HG03565 (cell line): ENCODE measurements at regions not wholly inside any gene's neighbourhood (a gene's known extent, or its start where the extent isn't known, plus 50 kb on each side); places are given as distances from the start of the nearest gene placed in this dataset.

Experiments used
- ATAC-seq: cut with Tn5 transposase; IDR thresholded peaks from one replicate; pipeline ENCODE4 v1.9.1; 2021; ENCODE audit warnings: mild to moderate bottlenecking, moderate library complexity; ENCODE audit not compliant: unreplicated experiment

DNA sequence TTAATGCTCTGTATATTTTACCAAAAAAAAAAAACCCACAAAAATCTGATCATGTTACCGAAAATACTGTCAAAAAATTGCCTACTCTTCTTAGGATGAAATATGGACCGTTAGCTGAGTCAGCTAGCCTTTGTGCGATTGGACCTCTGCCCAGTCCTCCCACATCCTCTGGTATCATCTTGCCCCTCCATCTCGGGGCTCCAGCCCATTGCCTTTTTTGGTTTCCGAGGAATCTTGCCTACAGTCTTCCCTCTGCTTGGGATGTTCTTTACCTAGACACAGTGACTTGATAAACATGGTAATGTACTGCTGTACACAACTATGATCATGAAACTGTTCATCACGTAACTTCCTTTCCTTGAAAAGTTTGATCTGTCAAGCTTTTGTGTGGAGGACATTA lies 371.4 kb downstream of the SV2B start:
- no peak for ATAC-seq

DNA sequence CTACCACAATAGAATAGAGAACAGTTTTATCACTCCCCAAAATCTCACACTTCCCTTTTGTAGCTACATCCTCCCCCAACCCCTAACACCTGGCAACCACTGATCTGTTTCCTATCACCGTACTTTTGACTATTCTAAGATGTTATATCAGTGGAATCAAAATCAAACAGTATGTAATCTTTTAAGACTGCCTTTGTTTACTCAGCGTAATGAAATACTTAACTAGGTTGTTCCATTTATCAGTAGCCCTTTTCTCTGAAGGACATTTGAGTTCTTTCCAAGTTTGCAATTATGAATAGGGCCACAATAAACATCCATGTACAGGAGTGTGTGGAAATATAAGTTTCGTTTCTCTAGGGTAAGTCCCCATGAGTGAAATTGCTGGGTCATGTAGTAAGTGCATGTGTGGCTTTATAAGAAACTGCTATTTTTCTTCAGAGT lies 372.3 kb downstream of the SV2B start:
- no peak for ATAC-seq

DNA sequence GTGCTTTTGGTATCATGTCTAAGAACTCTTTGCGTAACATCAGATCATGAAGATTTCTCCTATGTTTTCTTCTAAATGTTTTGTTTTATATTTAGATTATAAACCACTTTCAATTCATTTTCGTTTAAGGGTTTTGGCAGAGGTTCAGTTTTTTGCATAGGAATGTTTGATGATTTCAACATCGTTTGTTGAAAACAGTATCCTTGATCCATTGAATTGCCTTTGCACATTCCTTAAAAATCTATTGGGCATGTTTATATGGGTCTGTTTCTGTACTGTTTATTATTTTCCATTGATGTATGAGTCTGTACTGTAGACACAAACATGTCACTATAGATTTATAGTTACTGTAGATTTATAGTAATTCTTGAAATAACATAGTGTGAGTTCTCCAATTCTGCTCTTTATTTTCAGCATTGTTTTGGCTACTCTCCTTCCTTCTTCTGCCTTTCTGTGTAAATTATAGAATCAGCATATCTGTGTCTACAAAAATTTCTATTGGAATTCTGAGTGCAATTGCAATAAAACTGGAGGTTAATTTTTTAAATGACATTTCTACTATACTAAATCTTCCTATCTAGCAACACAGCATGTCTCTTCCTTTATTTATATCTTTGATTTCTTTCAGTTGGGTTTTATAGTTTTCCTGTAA lies 374.0 kb downstream of the SV2B start:
- ATAC-seq, result no peak

DNA sequence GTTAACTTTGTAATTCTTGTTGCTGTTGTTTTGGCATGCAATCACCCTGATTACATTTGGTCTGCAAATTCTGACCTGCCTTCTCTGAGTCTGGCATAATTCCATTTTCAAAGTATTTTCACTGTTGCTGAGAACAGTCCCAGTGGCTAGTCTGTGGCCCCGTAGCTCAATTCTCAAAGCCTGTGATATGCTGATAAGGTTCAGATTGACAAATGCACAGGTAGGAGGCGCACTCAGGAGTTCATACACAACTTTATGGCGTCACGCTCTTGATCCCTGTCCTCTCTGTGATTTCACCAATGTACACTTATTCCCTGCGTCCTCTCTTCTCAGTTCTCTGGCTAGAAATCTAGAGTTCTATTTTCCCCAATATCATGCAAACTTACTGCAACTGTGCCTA lies 376.6 kb upstream of the SLCO3A1 start:
- ATAC-seq, result no peak

DNA sequence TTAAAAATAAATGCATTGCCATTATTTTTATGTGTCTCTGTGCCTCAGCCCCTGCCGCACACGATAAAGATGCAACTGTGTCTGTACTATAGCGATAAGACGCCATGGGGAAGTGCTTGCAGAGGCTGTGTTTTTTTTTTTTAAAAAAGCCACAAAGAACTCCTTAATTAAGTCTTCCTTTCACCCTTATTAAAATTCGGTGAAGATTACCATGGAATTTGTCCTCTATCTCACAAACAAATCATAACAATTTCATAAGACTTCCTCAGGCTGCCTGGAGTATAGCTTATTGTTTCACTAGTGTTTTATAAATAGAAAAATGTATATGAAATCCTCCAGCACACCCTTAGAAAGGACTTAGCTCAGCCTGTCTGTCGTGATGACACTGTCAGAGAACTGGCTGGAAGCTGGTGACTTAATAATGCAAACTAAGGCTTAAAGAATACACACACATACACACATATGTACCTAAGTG lies 374.8 kb upstream of the SLCO3A1 start:
- no peak for ATAC-seq

DNA sequence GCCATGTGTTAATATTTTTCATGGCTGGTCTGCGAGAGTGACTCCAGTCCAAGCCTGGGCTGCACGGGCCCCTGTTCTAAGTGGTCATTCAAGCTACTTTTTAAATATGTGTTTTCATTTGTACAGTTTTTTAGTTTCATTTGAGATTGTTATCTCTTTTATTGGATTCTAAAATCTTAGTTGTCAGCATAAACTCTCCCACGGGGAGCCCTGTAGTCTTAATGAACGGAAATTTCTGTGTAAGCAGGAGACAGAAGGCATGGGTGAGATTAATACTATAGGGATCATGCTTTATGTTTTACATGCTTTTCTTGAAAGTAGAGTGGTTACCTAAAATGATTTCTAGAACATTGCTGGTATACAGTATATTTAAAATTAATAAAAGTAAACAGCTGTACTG lies 373.1 kb upstream of the SLCO3A1 start:
- no peak for ATAC-seq

DNA sequence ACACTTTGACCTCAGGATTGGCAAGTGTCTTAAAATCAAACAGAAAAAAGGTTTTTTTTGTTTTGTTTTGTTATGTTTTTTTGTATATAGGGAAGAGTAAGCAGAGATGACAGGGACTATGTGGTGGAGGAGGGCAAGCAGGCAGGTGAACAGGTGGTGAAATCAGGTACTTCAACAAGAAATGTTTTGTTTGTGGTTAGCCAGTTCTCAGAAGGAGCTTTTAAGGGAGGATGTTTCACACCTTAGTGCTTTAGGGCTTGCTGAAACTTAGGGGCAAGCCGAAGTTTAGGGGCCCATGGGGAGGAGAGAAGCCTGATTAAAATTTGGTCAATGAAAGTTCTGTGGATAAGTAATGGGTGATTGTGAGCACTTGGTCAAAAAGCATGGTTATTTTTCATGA lies 370.7 kb upstream of the SLCO3A1 start:
- ATAC-seq, result no peak

DNA sequence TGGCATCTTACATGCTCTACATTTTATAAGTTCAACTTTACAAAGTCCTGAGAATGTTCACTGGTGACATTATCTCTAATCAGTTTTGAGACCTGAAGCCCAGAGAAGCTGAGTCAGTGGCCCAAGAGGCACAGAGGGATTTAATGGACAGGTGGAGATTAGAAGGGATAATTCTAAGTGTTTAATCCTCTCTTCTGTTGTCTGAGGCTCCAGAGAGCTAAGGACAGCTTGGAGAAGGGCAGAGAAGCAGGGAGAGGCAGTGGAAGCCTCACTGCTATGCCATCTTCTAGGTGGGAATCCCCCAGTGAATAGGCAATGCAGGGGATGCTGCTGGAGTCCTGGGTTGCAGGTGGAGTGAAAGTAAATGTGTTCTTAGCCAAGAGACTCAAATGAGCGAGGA lies 369.4 kb upstream of the SLCO3A1 start:
- no peak for ATAC-seq

DNA sequence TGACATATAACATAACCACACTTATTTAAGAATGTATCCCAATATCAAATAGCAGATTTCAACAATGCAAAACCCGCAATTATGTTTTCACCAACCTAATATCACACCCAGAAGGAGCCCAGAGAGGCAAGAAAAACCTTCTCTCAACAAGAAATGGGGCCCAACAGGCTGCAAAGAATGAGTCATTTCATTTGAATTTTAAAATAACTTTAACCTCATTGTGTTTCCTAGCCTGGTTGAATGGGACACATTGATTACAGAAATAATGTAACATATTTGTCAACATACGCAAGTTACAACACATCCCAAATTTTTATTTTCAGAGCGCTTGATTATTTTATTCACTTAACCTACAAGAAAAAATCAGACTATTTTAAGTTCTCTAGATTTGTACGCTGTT lies 365.1 kb upstream of the SLCO3A1 start:
- no peak for ATAC-seq

DNA sequence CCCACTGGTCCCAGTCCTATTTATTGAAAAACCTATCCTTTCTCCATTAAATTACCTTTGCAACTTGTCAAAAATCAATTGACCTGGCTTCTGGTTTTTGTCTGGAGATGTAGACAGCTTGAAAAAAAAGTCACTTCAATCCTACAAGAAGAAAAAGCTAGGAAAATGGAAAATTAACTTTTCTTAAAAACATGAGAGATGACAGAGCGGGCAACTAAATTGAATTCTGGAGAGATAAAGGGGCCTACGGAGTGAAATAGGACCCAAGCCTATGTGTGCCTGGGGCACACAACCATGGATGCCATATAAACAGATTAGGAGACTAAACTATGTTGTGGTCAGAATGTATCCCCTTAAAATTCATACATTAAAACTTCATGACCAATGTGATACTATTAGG lies 363.3 kb upstream of the SLCO3A1 start:
- no peak for ATAC-seq

DNA sequence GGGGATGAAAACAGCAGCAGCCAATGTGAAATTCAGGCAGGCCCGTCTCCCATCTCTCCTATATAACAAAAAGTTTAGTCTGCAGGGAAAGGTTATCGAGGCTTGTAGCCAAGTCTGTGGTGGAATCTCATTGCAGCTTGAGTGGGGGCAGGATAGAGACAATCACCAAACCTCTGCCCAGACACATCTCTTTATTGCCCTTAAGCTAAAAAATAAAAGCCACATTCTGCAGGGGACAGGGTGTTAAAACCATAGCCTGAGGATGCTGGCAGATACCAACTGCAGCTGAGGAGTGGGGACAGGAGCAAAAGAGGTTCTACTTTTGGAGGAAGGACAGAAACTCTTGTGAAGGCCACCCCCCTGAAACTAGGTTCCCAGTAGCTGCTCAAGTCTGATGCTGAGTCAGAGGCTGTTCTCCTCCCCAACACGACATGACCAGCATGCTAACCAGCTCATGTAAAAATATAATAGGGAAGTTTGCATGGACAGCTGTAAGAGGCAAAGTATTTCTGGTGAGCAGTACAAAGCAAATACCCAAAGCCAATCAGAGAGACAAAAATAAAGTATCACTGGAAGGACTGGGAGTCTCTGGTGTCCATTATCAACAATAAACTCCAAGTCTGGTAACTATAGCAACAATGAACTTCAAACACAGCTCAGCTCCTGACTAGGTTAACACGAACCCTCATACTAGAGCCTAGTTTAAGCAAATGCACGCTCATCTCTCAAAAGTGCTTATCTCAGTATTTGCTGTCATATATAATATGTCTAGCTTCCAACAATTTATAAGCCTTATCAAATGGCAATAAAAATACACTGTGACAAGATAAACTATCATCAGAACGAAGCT lies 362.2 kb upstream of the SLCO3A1 start:
- ATAC-seq, result no peak

DNA sequence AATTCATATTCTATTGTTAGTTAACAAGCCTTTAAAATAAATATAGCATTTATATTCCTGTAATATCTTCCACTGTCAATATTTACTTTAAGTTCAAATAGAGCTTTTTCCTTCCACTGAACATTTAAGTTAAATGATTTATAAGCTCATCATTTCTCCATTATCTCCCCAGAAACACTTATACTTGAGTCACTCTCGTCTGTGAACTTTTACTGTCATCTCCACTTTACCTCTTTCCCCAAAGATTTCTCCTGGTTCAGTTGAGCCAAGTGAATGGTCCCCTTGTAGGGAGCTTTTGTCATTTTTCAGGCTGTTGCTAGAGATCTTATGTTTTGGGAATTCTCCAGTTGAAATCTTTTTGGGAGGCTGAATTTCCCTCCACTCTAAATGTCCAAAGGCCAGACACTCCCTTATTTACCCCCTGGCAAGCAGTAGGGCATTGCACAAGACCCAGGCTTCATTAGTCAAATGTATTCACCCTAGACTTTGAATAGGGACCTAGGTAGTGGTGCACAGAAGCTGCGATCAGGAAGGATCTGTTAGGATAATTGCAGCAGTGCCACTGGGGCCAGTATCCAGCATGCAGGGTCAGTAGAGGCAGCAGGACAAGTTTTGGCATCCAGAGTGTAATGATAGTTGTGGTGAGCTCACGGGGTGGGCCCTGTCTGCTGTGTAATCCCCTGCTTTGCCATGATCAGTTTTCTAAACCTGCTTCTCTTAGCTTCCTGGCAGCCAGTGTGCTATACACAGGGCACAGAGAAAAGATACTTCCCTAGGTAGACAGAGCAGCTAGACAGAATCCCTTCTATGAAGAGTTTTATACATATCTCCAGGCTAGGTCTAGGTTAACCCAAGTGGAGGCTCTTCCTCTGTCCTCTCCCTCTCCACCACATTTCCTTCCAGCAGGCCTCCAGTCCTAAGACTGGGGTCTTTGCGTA lies 356.5 kb upstream of the SLCO3A1 start:
- no peak for ATAC-seq

DNA sequence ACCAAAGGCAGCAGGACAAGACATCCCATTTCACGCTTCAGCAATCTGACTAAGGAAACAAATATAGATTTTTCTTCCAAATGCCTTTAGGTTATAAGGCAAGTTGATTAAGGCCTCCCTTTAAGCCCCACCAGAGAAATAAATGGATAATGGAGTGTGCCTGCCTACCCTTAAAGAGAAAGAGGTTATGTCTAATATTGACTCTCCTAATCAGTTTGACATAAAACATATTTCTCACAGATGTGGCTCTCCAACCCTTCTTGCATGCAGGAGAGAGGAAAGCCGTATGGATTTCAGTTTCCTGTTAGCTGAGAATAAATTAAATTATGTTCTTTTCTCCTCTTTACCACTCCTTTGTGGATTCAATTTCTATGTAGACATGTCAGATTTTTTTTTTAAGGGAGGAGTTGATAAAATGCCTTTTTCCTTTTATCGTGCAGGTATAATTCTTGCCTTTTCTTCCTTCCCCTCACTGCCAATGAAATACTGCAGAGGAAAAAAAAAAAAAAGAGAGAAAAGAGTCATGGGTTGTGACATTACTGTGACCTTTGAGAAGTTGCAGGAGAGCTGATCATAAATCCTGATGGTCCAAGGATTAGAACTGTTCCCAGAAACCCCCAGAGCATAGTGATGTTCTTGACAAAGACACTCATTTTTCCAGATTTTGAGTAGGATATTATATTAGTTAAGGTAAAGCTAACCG lies 355.3 kb upstream of the SLCO3A1 start:
- no peak for ATAC-seq

DNA sequence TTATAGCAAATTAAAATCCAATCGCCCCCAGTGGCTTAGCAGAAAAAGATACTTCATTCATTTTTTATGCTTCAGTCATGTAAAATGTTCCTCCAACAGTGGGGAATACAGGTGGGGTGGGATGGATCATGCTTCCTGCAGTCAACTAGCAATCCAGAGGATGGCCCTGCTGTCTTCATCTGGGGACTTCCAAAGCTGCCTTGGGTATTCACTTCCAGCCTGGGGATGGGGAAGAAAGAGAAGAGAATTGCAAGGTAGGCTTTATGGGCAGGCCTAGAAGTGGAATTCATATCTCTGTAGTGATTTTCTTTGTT lies 354.8 kb upstream of the SLCO3A1 start:
- no peak for ATAC-seq

DNA sequence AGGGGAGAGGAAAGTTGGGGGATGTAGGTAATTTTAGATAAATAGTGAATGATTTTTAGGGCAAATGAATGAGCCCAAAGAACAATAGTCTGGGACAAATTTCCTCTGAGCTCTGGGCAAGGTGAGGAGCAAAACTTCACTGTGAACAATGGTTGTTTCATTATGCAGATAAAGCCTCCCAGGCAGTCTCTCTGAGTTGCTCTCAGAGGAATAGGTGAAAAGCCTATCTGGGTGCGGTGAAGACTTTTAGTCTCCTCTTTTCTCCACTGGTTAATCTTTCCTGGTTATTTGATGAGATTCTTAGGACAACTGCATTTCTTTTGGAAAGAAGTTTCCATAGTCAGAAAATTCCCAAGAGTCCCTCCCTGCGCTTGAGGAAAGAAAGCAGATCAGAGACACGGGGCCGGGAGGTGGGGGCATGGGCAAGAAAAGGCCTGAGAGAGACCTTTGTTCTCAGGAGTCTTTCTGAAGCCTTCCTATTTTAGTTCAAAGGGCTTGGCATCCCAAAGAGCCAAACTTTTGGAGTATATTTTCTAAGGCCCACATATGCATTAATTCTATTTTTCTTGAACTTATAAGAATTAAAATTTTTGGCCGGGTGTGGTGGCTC lies 353.6 kb upstream of the SLCO3A1 start:
- no peak for ATAC-seq

DNA sequence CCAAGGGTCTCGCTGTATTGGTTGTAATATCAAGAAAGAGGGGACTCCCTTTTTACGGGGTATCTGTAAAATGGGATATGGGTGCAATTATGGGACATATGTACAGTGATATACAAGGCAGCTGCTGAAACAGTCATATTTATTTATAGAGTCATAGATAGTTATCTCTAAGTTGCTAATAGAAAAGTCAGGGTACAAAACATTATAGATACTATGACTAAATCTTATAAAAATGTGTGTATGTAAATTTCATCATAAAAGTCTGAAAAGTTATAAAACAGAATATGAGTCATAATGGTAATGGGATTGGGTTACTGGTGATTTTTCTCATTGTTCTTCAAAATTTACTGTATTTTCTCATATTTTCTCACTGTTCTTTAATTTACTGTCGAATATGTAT lies 344.9 kb upstream of the SLCO3A1 start:
- ATAC-seq, result no peak

DNA sequence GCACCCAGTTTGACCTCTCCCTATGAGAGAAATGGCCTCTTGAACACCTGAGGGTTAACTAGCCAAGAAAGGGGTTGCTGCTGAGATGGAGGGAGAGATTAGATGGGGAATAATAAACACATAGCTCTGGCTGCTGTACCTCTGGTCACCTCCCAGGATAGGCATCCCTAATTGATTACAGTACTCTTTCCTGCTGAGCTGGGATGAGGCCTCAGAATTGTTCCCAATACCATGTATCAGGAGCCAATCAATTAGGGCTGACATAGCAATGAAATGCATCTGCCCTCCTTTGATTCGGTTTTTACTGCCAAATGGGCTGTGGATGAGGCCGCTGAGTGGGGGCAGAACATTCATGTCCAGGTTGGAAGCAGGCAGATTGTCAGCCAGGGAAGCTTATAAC lies 339.4 kb upstream of the SLCO3A1 start:
- no peak for ATAC-seq

DNA sequence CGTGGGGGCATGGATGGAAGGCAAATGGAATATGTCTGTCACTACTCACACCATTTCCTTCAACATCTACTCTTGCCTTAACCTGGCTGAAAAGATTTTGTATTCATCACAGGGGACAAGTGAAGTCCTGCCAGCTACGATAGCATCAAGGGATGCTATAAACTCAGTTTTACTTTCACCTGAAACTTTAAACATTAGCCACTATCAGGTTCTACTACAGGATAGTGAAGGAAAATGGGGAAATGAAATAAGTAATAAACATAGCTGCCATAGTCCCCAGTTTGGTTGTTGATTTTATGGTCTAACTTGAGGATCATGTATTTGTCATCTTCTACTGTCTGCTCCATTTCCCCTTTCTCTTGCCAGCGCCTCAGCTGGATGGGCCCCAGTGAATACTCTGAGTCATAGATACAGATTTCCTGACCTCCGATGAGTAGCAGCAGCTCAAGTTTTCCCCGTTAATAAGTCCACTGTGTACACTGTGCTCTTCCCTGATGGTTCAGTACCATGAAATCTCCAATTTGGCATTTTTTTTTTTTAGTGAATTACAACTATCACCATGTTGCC lies 338.2 kb upstream of the SLCO3A1 start:
- ATAC-seq, result no peak

DNA sequence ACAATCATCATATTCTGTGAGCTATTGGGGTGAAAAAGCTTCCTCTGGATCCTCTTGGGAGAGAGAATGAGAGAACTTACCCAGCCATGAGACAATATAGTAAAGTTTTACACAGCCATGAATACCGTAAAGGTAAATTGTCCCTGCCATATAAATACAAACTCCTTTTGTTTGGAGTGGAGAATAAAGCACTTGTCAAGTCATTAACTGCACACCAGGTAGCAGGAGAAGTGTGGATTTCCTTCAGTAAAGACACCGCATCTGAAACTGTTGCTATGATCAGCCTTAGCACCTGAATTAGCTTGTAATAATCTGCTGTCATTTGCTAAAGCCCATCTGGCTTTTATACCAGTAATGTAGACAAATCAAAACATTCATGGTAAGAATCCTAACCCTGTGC lies 336.6 kb upstream of the SLCO3A1 start:
- no peak for ATAC-seq
